ENCODE measurements at regions not wholly inside any gene's neighbourhood (a gene's known extent, or its start where the extent isn't known, plus 50 kb on each side); places are given as distances from the start of the nearest gene placed in this dataset.

- DNase-seq (no peak), FAIRE-seq (no peak)
- Histone ChIP-seq H3K4me3 (ENCODE audit: low read length in 3 of 3) (no peak overlapping the region), H3K4me1 (ENCODE audit: control insufficient read depth in 2 of 3, insufficient read depth in 2 of 3, low read depth in 1 of 3, low read length in 3 of 3) (peaks cover 0 to 11% (median 4%) of the 10 kb centered on the region in 3 donors), H3K27me3 (ENCODE audit: control insufficient read depth, insufficient read depth, low read length) (no peaks in the 10 kb centered on the region), H3K36me3 (ENCODE audit: control insufficient read depth in 2 of 3, insufficient read depth in 3 of 3, low read length in 3 of 3) (no peaks in the 10 kb centered on the region), H3K9ac (ENCODE audit: low read length in 3 of 3) (no peak overlapping the region), H3K9me3 (ENCODE audit: control insufficient read depth in 2 of 3, insufficient read depth in 1 of 3, low read length in 3 of 3) (no peaks in the 10 kb centered on the region), H3K27ac (ENCODE audit: low read depth in 2 of 2, low read length in 2 of 2) (no peak overlapping the region)
- TF ChIP-seq, protein P1, sequence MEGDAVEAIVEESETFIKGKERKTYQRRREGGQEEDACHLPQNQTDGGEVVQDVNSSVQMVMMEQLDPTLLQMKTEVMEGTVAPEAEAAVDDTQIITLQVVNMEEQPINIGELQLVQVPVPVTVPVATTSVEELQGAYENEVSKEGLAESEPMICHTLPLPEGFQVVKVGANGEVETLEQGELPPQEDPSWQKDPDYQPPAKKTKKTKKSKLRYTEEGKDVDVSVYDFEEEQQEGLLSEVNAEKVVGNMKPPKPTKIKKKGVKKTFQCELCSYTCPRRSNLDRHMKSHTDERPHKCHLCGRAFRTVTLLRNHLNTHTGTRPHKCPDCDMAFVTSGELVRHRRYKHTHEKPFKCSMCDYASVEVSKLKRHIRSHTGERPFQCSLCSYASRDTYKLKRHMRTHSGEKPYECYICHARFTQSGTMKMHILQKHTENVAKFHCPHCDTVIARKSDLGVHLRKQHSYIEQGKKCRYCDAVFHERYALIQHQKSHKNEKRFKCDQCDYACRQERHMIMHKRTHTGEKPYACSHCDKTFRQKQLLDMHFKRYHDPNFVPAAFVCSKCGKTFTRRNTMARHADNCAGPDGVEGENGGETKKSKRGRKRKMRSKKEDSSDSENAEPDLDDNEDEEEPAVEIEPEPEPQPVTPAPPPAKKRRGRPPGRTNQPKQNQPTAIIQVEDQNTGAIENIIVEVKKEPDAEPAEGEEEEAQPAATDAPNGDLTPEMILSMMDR (IDR thresholded peaks at IDR 0.05; ENCODE audit: borderline replicate concordance, extremely low read depth, insufficient read depth) = no peak
- intact Hi-C loops (cut with DNase I) = no loop called here
Observed at GRCh38 chr6:15786846-15787245, 124.0 kb upstream of the DTNBP1 start.

GRCh38 chr6:15783484-15783883 lies 120.7 kb upstream of the DTNBP1 start:
- no peak for FAIRE-seq
- Histone ChIP-seq H3K9me3 (ENCODE audit: control insufficient read depth in 2 of 3, insufficient read depth in 1 of 3, low read length in 3 of 3) (no peaks in the 10 kb centered on the region), H3K9ac (ENCODE audit: low read length in 3 of 3) (no peak overlapping the region), H3K36me3 (ENCODE audit: control insufficient read depth in 2 of 3, insufficient read depth in 3 of 3, low read length in 3 of 3) (no peaks in the 10 kb centered on the region), H3K4me3 (ENCODE audit: low read length in 3 of 3) (no peak overlapping the region), H3K4me1 (ENCODE audit: control insufficient read depth in 2 of 3, insufficient read depth in 2 of 3, low read depth in 1 of 3, low read length in 3 of 3) (no peaks in the 10 kb centered on the region), H3K27ac (ENCODE audit: low read depth in 2 of 2, low read length in 2 of 2) (no peak overlapping the region), H3K27me3 (ENCODE audit: control insufficient read depth, insufficient read depth, low read length) (no peaks in the 10 kb centered on the region)
- no peak for DNase-seq
- TF ChIP-seq, protein P1 (IDR thresholded peaks at IDR 0.05; ENCODE audit: borderline replicate concordance, extremely low read depth, insufficient read depth) = no peak
- intact Hi-C loops (cut with DNase I) = no loop called here

DNA sequence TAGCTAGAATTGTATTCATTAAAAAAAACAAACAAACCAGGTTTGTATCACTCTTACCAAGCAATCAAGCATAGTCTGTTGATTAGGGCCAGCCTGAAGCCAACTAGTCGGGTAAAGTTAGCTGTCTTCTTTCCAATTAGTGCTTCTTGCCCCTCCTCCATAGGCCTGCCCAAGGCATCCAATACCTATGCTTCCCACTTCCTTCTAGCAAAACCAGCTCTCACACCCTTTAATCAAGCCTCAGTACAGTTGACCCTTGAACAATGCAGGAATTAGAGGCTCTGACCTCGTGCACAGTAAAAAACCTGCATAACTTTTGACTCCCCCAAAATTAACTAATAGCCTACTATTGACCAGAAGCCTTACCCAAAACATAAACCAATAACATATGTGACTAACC lies 119.1 kb upstream of the DTNBP1 start:
- H3K36me3 ChIP-seq (ENCODE audit: control insufficient read depth in 2 of 3, insufficient read depth in 3 of 3, low read length in 3 of 3) = no peaks in the 10 kb centered on the region
- no peaks in the 10 kb centered on the region for H3K9me3 ChIP-seq (ENCODE audit: control insufficient read depth in 2 of 3, insufficient read depth in 1 of 3, low read length in 3 of 3)
- H3K4me1 ChIP-seq (ENCODE audit: control insufficient read depth in 2 of 3, insufficient read depth in 2 of 3, low read depth in 1 of 3, low read length in 3 of 3) = no peaks in the 10 kb centered on the region
- TF ChIP-seq, protein P1 (IDR thresholded peaks at IDR 0.05; ENCODE audit: borderline replicate concordance, extremely low read depth, insufficient read depth) = no peak
- intact Hi-C loops (cut with DNase I) = no loop called here
- H3K27me3 ChIP-seq (ENCODE audit: control insufficient read depth, insufficient read depth, low read length) = no peaks in the 10 kb centered on the region
- no peak overlapping the region for H3K9ac ChIP-seq (ENCODE audit: low read length in 3 of 3)
- no peak overlapping the region for H3K4me3 ChIP-seq (ENCODE audit: low read length in 3 of 3)
- FAIRE-seq (no peak), DNase-seq (no peak)
- no peak overlapping the region for H3K27ac ChIP-seq (ENCODE audit: low read depth in 2 of 2, low read length in 2 of 2)

- DNase-seq = no peak
- H3K9ac ChIP-seq (ENCODE audit: low read length in 3 of 3) = no peak overlapping the region
Observed at GRCh38 chr6:15781333-15781732, 118.5 kb upstream of the DTNBP1 start.

More at GRCh38 chr6:15781333-15781732, 118.5 kb upstream of the DTNBP1 start:
- H3K27ac ChIP-seq (ENCODE audit: low read depth in 2 of 2, low read length in 2 of 2) = no peak overlapping the region
- FAIRE-seq = no peak
- TF ChIP-seq, protein P1 (IDR thresholded peaks at IDR 0.05; ENCODE audit: borderline replicate concordance, extremely low read depth, insufficient read depth) = no peak
- no peaks in the 10 kb centered on the region for H3K27me3 ChIP-seq (ENCODE audit: control insufficient read depth, insufficient read depth, low read length)
- intact Hi-C loops (cut with DNase I) = no loop called here
- no peaks in the 10 kb centered on the region for H3K36me3 ChIP-seq (ENCODE audit: control insufficient read depth in 2 of 3, insufficient read depth in 3 of 3, low read length in 3 of 3)
- no peaks in the 10 kb centered on the region for H3K9me3 ChIP-seq (ENCODE audit: control insufficient read depth in 2 of 3, insufficient read depth in 1 of 3, low read length in 3 of 3)
- H3K4me3 ChIP-seq (ENCODE audit: low read length in 3 of 3) = no peak overlapping the region
- H3K4me1 ChIP-seq (ENCODE audit: control insufficient read depth in 2 of 3, insufficient read depth in 2 of 3, low read depth in 1 of 3, low read length in 3 of 3) = no peaks in the 10 kb centered on the region

Measured in kidney (tissue), 13 donors.